ENCODE measurements at regions not wholly inside any gene's neighbourhood (a gene's known extent, or its start where the extent isn't known, plus 50 kb on each side); places are given as distances from the start of the nearest gene placed in this dataset.
"Not testable (repeated sequence)": the region's sequence is repeated elsewhere in the genome, so short reads cannot be mapped to it uniquely, and the experiment has no call there.

DNA sequence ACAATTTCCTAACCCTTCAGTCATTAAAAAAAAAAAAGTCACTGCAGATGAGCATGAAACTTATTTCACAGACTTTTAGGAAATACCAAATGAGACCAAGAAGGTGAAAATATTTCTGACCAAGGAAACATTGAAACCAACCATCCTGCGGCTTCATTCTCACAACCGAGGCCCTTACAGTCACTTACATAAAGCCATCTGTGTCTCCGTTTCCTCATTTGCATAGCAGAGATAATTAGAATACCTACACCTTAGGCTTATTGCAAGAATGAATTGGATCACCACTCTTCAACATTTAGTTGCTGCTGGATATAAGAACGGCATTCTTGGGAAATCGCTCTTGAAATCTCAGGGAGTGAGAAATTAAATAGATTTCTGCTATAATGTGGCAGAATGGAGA lies 356.2 kb downstream of the HS3ST1 start:
- TF ChIP-seq ARNT (IDR thresholded peaks at IDR 0.05) (no peak), BHLHE40 (IDR thresholded peaks at IDR 0.05; ENCODE audit: borderline replicate concordance) (no peak), FOXA1 (IDR thresholded peaks at IDR 0.05) (no peak), NFRKB (IDR thresholded peaks at IDR 0.05) (no peak)
- DNase-seq (ENCODE audit: extremely low spot score) = no peak
- POLR2A ChIA-PET = no interaction called here
- CTCF ChIA-PET = no interaction called here

DNA sequence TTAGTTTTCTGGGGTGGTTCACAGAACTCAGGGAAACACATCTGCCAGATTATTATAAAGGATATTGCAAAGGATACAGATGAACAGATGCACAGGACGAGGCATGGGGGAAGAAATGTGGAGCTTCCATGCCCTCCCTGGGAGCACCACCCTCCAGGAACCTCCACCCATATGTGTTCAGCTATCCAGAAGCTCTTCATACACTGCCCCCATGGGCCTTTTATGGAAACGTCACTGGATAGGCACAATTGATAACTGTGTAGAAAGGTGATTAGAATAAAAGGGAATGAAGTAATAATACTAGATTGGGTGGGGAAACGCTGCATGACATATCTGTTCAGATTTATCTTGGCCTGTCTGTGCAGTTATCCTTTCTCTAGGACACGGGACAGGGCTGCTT lies 357.9 kb downstream of the HS3ST1 start:
- no peak for TF ChIP-seq ZNF384 (IDR thresholded peaks at IDR 0.05)
- no peak for TF ChIP-seq FOXM1 (IDR thresholded peaks at IDR 0.05; ENCODE audit: borderline replicate concordance)
- TF ChIP-seq ELF4 (IDR thresholded peaks at IDR 0.05) = no peak
- TF ChIP-seq FOXK2 (IDR thresholded peaks at IDR 0.05) = no peak
- no peak for TF ChIP-seq NFRKB (IDR thresholded peaks at IDR 0.05)
- CTCF ChIA-PET = no interaction called here
- DNase-seq (ENCODE audit: extremely low spot score) = no peak
- POLR2A ChIA-PET = no interaction called here

DNA sequence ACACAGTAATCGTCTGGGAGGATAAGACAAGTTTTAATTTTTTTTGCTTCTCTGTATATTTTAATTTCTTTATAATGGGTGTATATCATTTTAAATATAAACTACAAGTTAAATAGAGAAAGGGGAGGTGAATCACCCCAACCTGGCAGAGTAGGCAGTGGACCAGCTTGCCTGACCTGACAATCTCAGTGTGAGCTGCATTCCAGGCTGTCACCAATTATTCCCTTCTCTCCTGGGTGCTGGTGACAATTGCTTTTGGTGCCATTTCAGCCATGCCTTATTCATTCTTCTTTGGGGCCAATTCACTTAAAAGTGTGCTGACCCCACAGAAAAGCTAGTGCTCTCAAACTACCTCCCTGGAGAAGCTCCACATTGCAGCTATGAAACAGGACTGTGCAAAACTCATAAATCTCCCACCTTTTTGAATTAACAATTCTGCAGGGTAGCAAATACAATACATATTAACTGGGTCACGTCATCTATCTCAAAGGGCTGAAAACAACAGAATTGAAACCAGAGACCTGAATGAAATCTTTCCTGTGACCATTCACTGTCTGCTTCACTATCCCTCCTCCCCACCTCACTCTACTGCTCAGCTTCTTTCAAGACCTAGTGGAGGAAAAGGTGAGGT lies 359.0 kb downstream of the HS3ST1 start:
- TF ChIP-seq FOXM1 (IDR thresholded peaks at IDR 0.05; ENCODE audit: borderline replicate concordance) (no peak), TARDBP (IDR thresholded peaks at IDR 0.05) (no peak), BHLHE40 (IDR thresholded peaks at IDR 0.05; ENCODE audit: borderline replicate concordance) (no peak), SUZ12 (IDR thresholded peaks at IDR 0.05) (no peak), ZNF384 (IDR thresholded peaks at IDR 0.05) (no peak), NFRKB (IDR thresholded peaks at IDR 0.05) (no peak)
- POLR2A ChIA-PET = no interaction called here
- no peak for DNase-seq (ENCODE audit: extremely low spot score)
- CTCF ChIA-PET = no interaction called here

DNA sequence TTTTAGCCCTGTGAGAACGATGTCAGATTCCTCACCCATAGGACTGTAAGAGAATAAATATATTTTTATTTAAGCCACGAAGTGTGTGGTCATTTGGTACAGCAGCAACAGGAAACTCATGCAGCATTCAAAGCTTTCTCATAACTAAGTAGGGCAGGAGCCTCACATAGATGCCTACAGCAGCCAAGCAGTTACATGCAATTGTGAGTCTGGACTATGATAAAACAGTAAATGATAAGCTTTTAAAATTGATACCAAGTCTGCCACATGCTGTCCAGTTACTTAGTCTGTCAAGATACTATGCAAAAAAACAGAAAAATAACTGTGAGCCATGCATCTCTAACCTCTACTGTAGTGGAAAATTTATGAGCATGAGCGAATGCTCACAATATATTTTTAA lies 359.6 kb downstream of the HS3ST1 start:
- TF ChIP-seq ELF4 (IDR thresholded peaks at IDR 0.05) = no peak
- ChIA-PET POLR2A (no interaction called here), CTCF (no interaction called here)

DNA sequence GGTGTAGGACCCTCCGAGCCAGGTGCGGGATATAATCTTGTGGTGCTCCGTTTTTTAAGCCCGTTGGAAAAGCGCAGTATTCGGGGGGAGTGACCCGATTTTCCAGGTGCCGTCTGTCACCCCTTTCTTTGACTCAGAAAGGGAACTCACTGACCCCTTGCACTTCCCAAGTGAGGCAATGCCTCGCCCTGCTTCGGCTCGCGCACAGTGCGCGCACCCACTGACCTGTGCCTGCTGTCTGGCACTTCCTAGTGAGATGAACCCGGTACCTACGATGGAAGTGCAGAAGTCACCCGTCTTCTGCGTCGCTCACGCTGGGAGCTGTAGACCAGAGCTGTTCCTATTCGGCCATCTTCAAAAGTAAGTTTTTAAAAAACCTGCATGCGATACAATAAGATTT lies 362.1 kb downstream of the HS3ST1 start:
- DNase-seq (ENCODE audit: extremely low spot score); POLR2A ChIA-PET: not testable (repeated sequence)
- CTCF ChIA-PET = interaction anchor here (1.4 kb wide), 1 partner anchor 17 kb away, joined by 3 read pairs; no protein-coding TSS in a partner anchor

More for the DNA sequence above, 359.6 kb downstream of the HS3ST1 start:
- no peak for DNase-seq (ENCODE audit: extremely low spot score)

DNA sequence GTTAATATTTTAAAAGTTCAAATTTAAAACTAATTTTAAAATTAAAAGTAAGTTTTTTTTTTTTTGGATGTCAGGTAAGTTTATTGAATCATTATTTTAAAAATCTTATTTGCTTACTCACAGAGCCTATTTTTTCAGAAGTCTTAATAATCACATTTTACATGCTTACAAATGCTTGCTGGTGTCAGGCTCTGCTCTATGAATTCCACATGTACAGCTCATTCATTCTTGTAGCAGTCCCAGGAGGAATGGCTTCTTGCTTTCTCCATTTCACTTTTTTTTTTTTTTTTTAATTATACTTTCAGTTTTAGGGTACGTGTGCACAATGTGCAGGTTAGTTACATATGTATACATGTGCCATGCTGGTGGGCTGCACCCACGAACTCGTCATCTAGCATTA lies 368.1 kb downstream of the HS3ST1 start:
- CTCF ChIA-PET; POLR2A ChIA-PET; DNase-seq (ENCODE audit: extremely low spot score): not testable (repeated sequence)

DNA sequence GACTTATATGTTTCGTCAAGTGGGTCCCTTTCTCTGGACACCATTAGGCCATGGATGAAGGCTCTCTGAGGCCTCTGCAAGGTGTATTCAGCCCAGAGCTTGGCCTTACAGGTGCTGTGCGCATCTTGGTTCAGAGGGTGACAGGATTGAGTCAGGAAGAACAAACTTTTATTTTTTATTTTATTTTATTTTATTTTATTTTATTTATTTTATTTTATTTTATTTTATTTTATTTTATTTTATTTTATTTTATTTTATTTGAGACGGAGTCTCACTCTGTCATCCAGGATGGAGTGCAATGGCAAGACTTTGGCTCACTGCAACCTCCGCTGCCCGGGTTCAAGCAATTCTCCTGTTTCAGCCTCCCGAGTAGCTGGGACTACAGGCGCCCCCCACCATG lies 370.4 kb upstream of the CLNK start:
- CTCF ChIA-PET; DNase-seq (ENCODE audit: extremely low spot score); POLR2A ChIA-PET: not testable (repeated sequence)

DNA sequence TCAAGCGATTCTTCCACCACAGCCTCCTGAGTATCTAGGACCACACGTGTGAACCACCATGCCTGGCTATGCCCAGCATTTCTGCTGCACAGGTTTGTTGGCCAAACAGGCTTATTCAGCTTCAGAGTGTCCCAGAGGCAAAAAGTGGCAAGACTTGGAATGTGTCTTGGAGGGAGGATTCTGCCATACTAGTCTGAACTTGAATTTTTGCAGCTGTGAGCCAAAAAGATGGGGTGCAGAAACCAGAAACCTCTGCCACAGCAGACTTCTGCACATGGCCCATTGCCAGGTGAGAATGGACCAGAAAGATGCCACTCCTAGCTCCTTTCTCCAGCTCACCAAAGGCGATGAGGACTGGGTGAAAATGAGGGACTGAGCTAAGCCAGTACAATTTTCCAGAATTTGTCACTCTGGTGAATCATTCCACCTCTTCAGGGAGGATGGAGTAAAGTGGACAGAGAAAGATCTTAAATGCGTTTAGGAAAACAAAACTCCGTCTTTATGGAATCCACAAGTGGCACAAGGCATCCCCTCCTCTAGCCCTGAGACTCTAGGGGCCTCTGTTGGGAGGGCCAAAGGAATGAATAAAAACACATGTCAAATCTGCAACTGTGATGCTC lies 369.1 kb upstream of the CLNK start:
- POLR2A ChIA-PET = no interaction called here
- no peak for TF ChIP-seq FOXA1 (IDR thresholded peaks at IDR 0.05)
- no peak for TF ChIP-seq ZNF384 (IDR thresholded peaks at IDR 0.05)
- no peak for TF ChIP-seq FOXK2 (IDR thresholded peaks at IDR 0.05)
- no peak for TF ChIP-seq TARDBP (IDR thresholded peaks at IDR 0.05)
- CTCF ChIA-PET = no interaction called here
- DNase-seq (ENCODE audit: extremely low spot score) = no peak

DNA sequence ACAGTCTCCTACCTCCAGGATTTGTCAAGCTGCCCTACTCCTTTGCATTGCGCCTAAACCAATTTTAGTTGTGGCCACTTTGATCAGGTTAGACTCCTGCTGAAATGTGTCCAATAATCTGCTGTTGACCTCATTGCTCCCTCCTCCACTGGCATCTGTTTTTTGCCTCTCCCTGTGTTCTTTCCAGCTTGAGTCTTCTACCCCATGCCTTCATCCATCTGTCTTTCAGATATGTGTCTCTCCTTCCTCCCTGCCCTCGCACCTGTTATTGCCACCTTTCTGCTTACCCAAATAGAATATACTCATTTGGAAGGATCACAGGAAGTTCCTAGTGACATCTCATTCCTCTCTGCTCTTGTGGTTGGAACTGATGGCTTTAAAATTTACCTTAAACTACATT lies 366.6 kb upstream of the CLNK start:
- no peak for DNase-seq (ENCODE audit: extremely low spot score)
- ChIA-PET CTCF (no interaction called here), POLR2A (no interaction called here)
- TF ChIP-seq TARDBP (IDR thresholded peaks at IDR 0.05) (no peak), BHLHE40 (IDR thresholded peaks at IDR 0.05; ENCODE audit: borderline replicate concordance) (no peak)
- TF ChIP-seq, protein P1, sequence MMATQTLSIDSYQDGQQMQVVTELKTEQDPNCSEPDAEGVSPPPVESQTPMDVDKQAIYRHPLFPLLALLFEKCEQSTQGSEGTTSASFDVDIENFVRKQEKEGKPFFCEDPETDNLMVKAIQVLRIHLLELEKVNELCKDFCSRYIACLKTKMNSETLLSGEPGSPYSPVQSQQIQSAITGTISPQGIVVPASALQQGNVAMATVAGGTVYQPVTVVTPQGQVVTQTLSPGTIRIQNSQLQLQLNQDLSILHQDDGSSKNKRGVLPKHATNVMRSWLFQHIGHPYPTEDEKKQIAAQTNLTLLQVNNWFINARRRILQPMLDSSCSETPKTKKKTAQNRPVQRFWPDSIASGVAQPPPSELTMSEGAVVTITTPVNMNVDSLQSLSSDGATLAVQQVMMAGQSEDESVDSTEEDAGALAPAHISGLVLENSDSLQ (IDR thresholded peaks at IDR 0.05) = no peak

DNA sequence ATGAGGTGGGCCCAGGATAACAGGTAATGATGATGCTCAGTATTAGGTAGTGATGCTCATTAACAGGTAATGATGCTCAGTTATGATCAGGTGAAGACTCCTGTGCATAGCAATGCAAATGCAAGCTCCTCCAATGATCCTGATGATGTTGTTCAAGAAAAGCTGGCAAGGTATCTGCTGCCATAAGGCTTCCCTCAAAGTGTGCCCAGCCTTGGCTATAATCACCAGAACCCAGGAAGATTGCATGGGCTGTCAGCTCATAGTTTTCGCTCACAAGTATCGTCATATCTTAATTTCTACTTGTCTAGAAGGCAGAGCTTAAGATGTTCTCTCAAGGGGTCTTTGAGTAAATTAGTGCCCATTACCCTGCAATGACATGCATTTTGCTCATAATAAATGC lies 366.2 kb upstream of the CLNK start:
- TF ChIP-seq ZNF384 (IDR thresholded peaks at IDR 0.05) (no peak), TARDBP (IDR thresholded peaks at IDR 0.05) (no peak), CTBP1 (IDR thresholded peaks at IDR 0.05; ENCODE audit: borderline replicate concordance) (no peak), LEF1 (IDR thresholded peaks at IDR 0.05; ENCODE audit: borderline replicate concordance) (no peak), SUZ12 (IDR thresholded peaks at IDR 0.05) (no peak), NFRKB (IDR thresholded peaks at IDR 0.05) (no peak), L3MBTL2 (conservative IDR thresholded peaks at IDR 0.05) (no peak), FOXM1 (IDR thresholded peaks at IDR 0.05; ENCODE audit: borderline replicate concordance) (no peak), FOXA1 (IDR thresholded peaks at IDR 0.05) (no peak)
- TF ChIP-seq, protein P1 (IDR thresholded peaks at IDR 0.05) = no peak
- POLR2A ChIA-PET = no interaction called here
- DNase-seq (ENCODE audit: extremely low spot score) = no peak
- CTCF ChIA-PET = no interaction called here

Data from HEK293T (cell line).